ENCODE measurements at regions not wholly inside any gene's neighbourhood (a gene's known extent, or its start where the extent isn't known, plus 50 kb on each side); places are given as distances from the start of the nearest gene placed in this dataset.
A peak's percentile ranks its signal among the peaks of the same experiment; 100 is the strongest.

DNA sequence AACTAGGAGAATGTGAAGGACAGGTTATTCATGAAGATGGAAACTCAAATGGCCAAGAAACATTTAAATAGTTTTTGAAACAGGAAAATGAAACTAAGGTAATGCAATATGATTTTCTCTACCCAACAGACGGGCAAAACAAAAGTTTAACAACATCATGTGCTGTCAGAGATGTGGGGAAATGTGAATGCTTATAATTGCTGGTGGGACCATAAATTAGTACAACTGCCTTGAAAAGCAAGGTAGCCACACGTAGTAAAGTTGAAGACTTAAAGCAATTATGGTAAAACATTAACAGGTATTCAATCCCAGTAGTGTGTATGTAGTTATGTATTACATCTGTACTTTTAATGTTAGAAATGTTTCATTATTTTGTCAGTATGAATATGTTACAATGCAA is 57.0 kb upstream of the C3orf80 start:
- Histone ChIP-seq H3K27me3 (ENCODE audit: insufficient read depth) (no peaks in the 10 kb centered on the region), H3K79me2 (ENCODE audit: insufficient read depth) (no peaks in the 10 kb centered on the region), H3K27ac (ENCODE audit: low read depth in 2 of 2, low read length in 1 of 2) (peak overlapping the region in 1 of 2 experiments; percentile 82; a peak in 1 of 4 replicates), H3K9me2 (no peaks in the 10 kb centered on the region), H3K9ac (no peak overlapping the region), H3K4me2 (no peak overlapping the region), H3K4me1 (ENCODE audit: control insufficient read depth in 1 of 2, insufficient read depth in 2 of 2, low read depth in 1 of 2, low read length in 1 of 2) (peaks cover 0 to 8% of the 10 kb centered on the region in 2 experiments; a peak in 1 of 4 replicates), H4K20me1 (ENCODE audit: insufficient read depth) (no peaks in the 10 kb centered on the region), H2AFZ (ENCODE audit: low read depth) (no peak overlapping the region), H3K4me3 (ENCODE audit: low read depth in 2 of 2, low read length in 1 of 2) (no peak overlapping the region), H3K9me3 (no peaks in the 10 kb centered on the region), H3F3A (replicated peaks; ENCODE audit: insufficient read depth) (no peaks in the 10 kb centered on the region), H3K36me3 (replicated peaks in 1 of 2; ENCODE audit: control insufficient read depth in 1 of 2, insufficient read depth in 2 of 2, low read length in 1 of 2) (no peaks in the 10 kb centered on the region)
- no peak for DNase-seq
- ChIA-PET CTCF (no interaction called here), POLR2A (no interaction called here)
- 83% methylated on average over 2 of the region's 2 CpGs for WGBS (ENCODE audit: low lambda C conversion rate)
- TF ChIP-seq, protein P1, sequence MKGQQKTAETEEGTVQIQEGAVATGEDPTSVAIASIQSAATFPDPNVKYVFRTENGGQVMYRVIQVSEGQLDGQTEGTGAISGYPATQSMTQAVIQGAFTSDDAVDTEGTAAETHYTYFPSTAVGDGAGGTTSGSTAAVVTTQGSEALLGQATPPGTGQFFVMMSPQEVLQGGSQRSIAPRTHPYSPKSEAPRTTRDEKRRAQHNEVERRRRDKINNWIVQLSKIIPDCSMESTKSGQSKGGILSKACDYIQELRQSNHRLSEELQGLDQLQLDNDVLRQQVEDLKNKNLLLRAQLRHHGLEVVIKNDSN (IDR thresholded peaks at IDR 0.05; ENCODE audit: borderline replicate concordance, low read depth) = no peak
- TF ChIP-seq TCF12 (IDR thresholded peaks at IDR 0.05) = no peak
- no peak for TF ChIP-seq YY1 (IDR thresholded peaks at IDR 0.05; ENCODE audit: low read depth)
- no peak for TF ChIP-seq EP300 (IDR thresholded peaks at IDR 0.05; ENCODE audit: borderline replicate concordance in 1 of 2, low read depth in 1 of 2, low read length in 1 of 2)
- TF ChIP-seq, protein P2, sequence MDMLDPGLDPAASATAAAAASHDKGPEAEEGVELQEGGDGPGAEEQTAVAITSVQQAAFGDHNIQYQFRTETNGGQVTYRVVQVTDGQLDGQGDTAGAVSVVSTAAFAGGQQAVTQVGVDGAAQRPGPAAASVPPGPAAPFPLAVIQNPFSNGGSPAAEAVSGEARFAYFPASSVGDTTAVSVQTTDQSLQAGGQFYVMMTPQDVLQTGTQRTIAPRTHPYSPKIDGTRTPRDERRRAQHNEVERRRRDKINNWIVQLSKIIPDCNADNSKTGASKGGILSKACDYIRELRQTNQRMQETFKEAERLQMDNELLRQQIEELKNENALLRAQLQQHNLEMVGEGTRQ (IDR thresholded peaks at IDR 0.05; ENCODE audit: borderline replicate concordance, low read depth, low read length) = no peak
- TF ChIP-seq CHD2 (IDR thresholded peaks at IDR 0.05; ENCODE audit: low read length, partially characterized antibody) = no peak
- TF ChIP-seq MXI1 (IDR thresholded peaks at IDR 0.05; ENCODE audit: low read depth, low read length) = no peak
- no peak for TF ChIP-seq RFX5 (IDR thresholded peaks at IDR 0.05; ENCODE audit: low read length)

DNA sequence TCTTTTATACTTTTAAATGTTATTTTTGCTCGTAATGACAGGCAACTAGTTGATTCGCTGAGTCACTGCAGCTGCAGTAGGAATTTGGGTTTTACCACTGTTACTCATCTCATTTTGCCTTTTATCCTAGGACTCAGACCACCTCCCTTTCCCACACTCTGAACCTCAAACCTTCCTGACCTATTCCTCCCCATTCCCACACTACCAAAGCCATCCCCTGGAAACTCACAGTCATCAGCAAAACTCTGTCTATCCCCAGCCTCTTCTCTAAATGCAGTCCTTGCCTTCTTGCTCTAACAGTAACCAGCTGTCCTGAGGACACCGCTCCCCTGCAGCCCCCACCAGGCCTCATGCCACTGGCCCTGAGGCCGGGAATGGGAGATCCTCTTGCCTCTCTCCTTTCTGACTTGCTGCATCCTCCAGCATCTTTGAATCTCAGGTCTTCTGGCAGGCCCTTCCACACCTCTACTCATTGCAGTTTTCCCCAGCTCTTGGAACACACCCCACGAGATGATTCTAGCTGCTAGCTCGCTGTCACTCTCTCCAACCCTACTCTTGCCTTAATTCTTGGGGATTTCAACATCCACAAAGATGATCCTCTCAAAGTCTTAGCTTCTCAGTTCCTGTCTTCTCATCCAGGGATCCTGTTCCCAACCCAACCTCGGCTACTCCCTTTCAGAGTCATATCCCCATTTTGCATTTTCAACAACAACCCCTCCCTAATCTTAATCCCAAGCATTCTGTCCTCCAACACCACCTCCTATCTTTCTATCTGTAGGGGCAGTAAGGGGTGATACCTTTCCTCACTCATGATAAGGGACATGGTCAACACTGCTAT is 55.9 kb upstream of the C3orf80 start:
- no peaks in the 10 kb centered on the region for H3K27me3 ChIP-seq (ENCODE audit: insufficient read depth)
- H4K20me1 ChIP-seq (ENCODE audit: insufficient read depth) = no peaks in the 10 kb centered on the region
- peak overlapping the region; percentile 16; the same call in 1 of the 2 replicates for H3K9ac ChIP-seq
- no peaks in the 10 kb centered on the region for H3K36me3 ChIP-seq (replicated peaks in 1 of 2; ENCODE audit: control insufficient read depth in 1 of 2, insufficient read depth in 2 of 2, low read length in 1 of 2)
- H3K9me3 ChIP-seq = no peaks in the 10 kb centered on the region
- H3K79me2 ChIP-seq (ENCODE audit: insufficient read depth) = no peaks in the 10 kb centered on the region
- no peak overlapping the region for H3K4me3 ChIP-seq (ENCODE audit: low read depth in 2 of 2, low read length in 1 of 2)
- TF ChIP-seq FOXM1 (IDR thresholded peaks at IDR 0.05; ENCODE audit: low read depth) (no peak), TCF12 (IDR thresholded peaks at IDR 0.05) (peak; percentile 21; the same call in 1 of the 2 replicates), EP300 (IDR thresholded peaks at IDR 0.05; ENCODE audit: borderline replicate concordance in 1 of 2, low read depth in 1 of 2, low read length in 1 of 2) (no peak), NFIC (IDR thresholded peaks at IDR 0.05; ENCODE audit: borderline replicate concordance) (no peak)
- TF ChIP-seq, protein P3, sequence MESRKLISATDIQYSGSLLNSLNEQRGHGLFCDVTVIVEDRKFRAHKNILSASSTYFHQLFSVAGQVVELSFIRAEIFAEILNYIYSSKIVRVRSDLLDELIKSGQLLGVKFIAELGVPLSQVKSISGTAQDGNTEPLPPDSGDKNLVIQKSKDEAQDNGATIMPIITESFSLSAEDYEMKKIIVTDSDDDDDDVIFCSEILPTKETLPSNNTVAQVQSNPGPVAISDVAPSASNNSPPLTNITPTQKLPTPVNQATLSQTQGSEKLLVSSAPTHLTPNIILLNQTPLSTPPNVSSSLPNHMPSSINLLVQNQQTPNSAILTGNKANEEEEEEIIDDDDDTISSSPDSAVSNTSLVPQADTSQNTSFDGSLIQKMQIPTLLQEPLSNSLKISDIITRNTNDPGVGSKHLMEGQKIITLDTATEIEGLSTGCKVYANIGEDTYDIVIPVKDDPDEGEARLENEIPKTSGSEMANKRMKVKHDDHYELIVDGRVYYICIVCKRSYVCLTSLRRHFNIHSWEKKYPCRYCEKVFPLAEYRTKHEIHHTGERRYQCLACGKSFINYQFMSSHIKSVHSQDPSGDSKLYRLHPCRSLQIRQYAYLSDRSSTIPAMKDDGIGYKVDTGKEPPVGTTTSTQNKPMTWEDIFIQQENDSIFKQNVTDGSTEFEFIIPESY (IDR thresholded peaks at IDR 0.05; ENCODE audit: borderline replicate concordance, low read depth) = no peak
- TF ChIP-seq, protein P4, sequence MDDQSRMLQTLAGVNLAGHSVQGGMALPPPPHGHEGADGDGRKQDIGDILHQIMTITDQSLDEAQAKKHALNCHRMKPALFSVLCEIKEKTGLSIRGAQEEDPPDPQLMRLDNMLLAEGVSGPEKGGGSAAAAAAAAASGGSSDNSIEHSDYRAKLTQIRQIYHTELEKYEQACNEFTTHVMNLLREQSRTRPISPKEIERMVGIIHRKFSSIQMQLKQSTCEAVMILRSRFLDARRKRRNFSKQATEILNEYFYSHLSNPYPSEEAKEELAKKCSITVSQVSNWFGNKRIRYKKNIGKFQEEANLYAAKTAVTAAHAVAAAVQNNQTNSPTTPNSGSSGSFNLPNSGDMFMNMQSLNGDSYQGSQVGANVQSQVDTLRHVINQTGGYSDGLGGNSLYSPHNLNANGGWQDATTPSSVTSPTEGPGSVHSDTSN (IDR thresholded peaks at IDR 0.05) = 0 out of 2 replicates have a peak, but pooled peaks have one; percentile 20
- TF ChIP-seq, protein P5, sequence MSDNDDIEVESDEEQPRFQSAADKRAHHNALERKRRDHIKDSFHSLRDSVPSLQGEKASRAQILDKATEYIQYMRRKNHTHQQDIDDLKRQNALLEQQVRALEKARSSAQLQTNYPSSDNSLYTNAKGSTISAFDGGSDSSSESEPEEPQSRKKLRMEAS (IDR thresholded peaks at IDR 0.05; ENCODE audit: low read depth) = no peak
- H3K4me1 ChIP-seq (ENCODE audit: control insufficient read depth in 1 of 2, insufficient read depth in 2 of 2, low read depth in 1 of 2, low read length in 1 of 2) = peaks cover 0 to 8% of the 10 kb centered on the region in 2 experiments; a peak in 1 of 4 replicates
- CTCF ChIA-PET = no interaction called here
- DNase-seq = no peak
- H3K27ac ChIP-seq (ENCODE audit: low read depth in 2 of 2, low read length in 1 of 2) = peak overlapping the region in 1 of 2 experiments; percentile 82; a peak in 2 of 4 replicates
- WGBS (ENCODE audit: low lambda C conversion rate) = 75% methylated on average over 7 of the region's 7 CpGs
- H2AFZ ChIP-seq (ENCODE audit: low read depth) = 0 out of 2 replicates have a peak overlapping the region, but pooled peaks have one; percentile 45
- no peaks in the 10 kb centered on the region for H3F3A ChIP-seq (replicated peaks; ENCODE audit: insufficient read depth)
- H3K9me2 ChIP-seq = no peaks in the 10 kb centered on the region
- POLR2A ChIA-PET = interaction anchor here (0.6 kb wide), 1 partner anchor 118 kb away, joined by 3 read pairs; no protein-coding TSS in a partner anchor
- peak overlapping the region; percentile 35; the same call in 1 of the 2 replicates for H3K4me2 ChIP-seq

Measured in SK-N-SH (cell line).